IMR-90 (cell line): ENCODE measurements at regions not wholly inside any gene's neighbourhood (a gene's known extent, or its start where the extent isn't known, plus 50 kb on each side); places are given as distances from the start of the nearest gene placed in this dataset.

ENCODE experiments used
- ATAC-seq: fragments of 200-7000 bp; cut with Tn5 transposase; 2 replicates; pipeline ENCODE4 v1.9.1; 2020; ENCODE audit warnings: low read depth, mild to moderate bottlenecking, moderate library complexity
- BruUV-seq: library from RNA; stranded (reverse); fragments of 400-500 nt; replicated peaks from 2 replicates; lab custom pipeline; 2021; lab: Mats Ljungman, UMichigan
- CTCF ChIA-PET: fragments of 300-600 bp; formaldehyde crosslinking; extraction: SDS; loops from one replicate; lab custom pipeline; 2021; ENCODE audit warnings: antibody characterized with exemption; lab: Yijun Ruan, JAX
- POLR2A ChIA-PET: fragments of 300-600 bp; sonication (Branson Sonifier 250); formaldehyde crosslinking; loops from one replicate; lab custom pipeline; 2022; ENCODE audit warnings: antibody characterized with exemption; ENCODE audit not compliant: unreplicated experiment; lab: Charles Lee
- DNase-seq: peaks from one replicate; pipeline ENCODE4 v3.0.0; 2013
- H2AFZ ChIP-seq: replicated peaks from 2 replicates; pipeline ENCODE3; 2013; ENCODE audit warnings: low read length, mild to moderate bottlenecking; ENCODE audit not compliant: poor library complexity
- H2AK5ac ChIP-seq: 2 replicates; pipeline ENCODE4 v1.6.1; 2013; ENCODE audit warnings: low read depth, low read length, inconsistent platforms
- H2AK9ac ChIP-seq: replicated peaks from 2 replicates; pipeline ENCODE3; 2013; ENCODE audit warnings: mild to moderate bottlenecking, low read depth, low read length, moderate library complexity; ENCODE audit not compliant: poor library complexity
- H2BK120ac ChIP-seq: 2 replicates; pipeline ENCODE4 v1.6.1; 2013; ENCODE audit warnings: low read depth, low read length, inconsistent platforms
- H2BK15ac ChIP-seq: 3 replicates; pipeline ENCODE4 v1.6.1; 2013; ENCODE audit warnings: low read depth, low read length, inconsistent platforms
- H2BK20ac ChIP-seq: 2 replicates; pipeline ENCODE4 v1.6.1; 2013; ENCODE audit warnings: low read depth, mild to moderate bottlenecking, inconsistent platforms, low read length, moderate library complexity
- H2BK5ac ChIP-seq: 2 replicates; pipeline ENCODE4 v1.6.1; 2013; ENCODE audit warnings: mild to moderate bottlenecking, low read depth, low read length, inconsistent platforms; ENCODE audit not compliant: poor library complexity, severe bottlenecking
- H3K14ac ChIP-seq: replicated peaks from 2 replicates; pipeline ENCODE4 v1.6.1; 2013; ENCODE audit warnings: low read depth, low read length, inconsistent platforms
- H3K18ac ChIP-seq: 2 replicates; pipeline ENCODE4 v1.6.1; 2013; ENCODE audit warnings: low read depth, low read length, control low read depth
- H3K23ac ChIP-seq: 2 replicates; pipeline ENCODE4 v1.6.1; 2013; ENCODE audit warnings: low read depth, low read length, inconsistent platforms
- H3K27ac ChIP-seq: 2 replicates; pipeline ENCODE4 v1.5.1; 2013; ENCODE audit warnings: mild to moderate bottlenecking, control low read depth, low read length; ENCODE audit not compliant: insufficient read depth
- H3K27me3 ChIP-seq: 2 replicates; pipeline ENCODE4 v1.6.1; 2013; ENCODE audit warnings: low read length; ENCODE audit not compliant: control insufficient read depth, insufficient read depth
- H3K36me3 ChIP-seq: 2 replicates; pipeline ENCODE4 v1.6.1; 2013; ENCODE audit warnings: low read length, mixed read lengths; ENCODE audit not compliant: control insufficient read depth, insufficient read depth
- H3K4ac ChIP-seq: 2 replicates; pipeline ENCODE4 v1.6.1; 2013; ENCODE audit warnings: low read depth, low read length, inconsistent platforms
- H3K4me1 ChIP-seq: 2 replicates; pipeline ENCODE4 v1.6.1; 2013; ENCODE audit warnings: low read length, mixed read lengths; ENCODE audit not compliant: control insufficient read depth, insufficient read depth
- H3K4me2 ChIP-seq: 2 replicates; pipeline ENCODE4 v1.6.1; 2013; ENCODE audit warnings: low read depth, mild to moderate bottlenecking, control low read depth, low read length, moderate library complexity
- H3K4me3 ChIP-seq: 2 replicates; pipeline ENCODE4 v1.5.1; 2013; ENCODE audit warnings: low read depth, mild to moderate bottlenecking, control low read depth, low read length, moderate library complexity; ENCODE audit not compliant: insufficient read depth
- H3K56ac ChIP-seq: 2 replicates; pipeline ENCODE4 v1.6.1; 2013; ENCODE audit warnings: low read length, inconsistent platforms; ENCODE audit not compliant: insufficient read depth; ENCODE audit errors: extremely low read depth
- H3K79me1 ChIP-seq, 2 experiments: 2 replicates each; pipeline ENCODE4 v1.6.1; 2013; ENCODE audit warnings: low read length in 2 of 2, inconsistent platforms in 1 of 2, low read depth in 1 of 2
- H3K9ac ChIP-seq: 2 replicates; pipeline ENCODE4 v1.6.1; 2013; ENCODE audit warnings: low read depth, low read length, control low read depth
- H3K9me1 ChIP-seq: 2 replicates; pipeline ENCODE4 v1.6.1; 2013; ENCODE audit warnings: low read length, inconsistent platforms; ENCODE audit not compliant: insufficient read depth
- H3K9me3 ChIP-seq: 2 replicates; pipeline ENCODE4 v1.6.1; 2013; ENCODE audit warnings: low read length; ENCODE audit not compliant: control insufficient read depth, insufficient read depth
- H4K20me1 ChIP-seq: 2 replicates; pipeline ENCODE4 v1.6.1; 2013; ENCODE audit warnings: low read length, inconsistent platforms; ENCODE audit not compliant: insufficient read depth
- H4K5ac ChIP-seq: 2 replicates; pipeline ENCODE4 v1.6.1; 2013; ENCODE audit warnings: mild to moderate bottlenecking, low read depth, low read length, control low read depth
- H4K8ac ChIP-seq, 2 experiments: 2 replicates each; pipeline ENCODE4 v1.6.1; 2013; ENCODE audit warnings: low read depth in 2 of 2, low read length in 2 of 2, control low read depth in 1 of 2, inconsistent platforms in 1 of 2
- H4K91ac ChIP-seq: 2 replicates; pipeline ENCODE4 v1.6.1; 2013; ENCODE audit warnings: low read depth, low read length, inconsistent platforms; ENCODE audit not compliant: insufficient read depth
- CEBPB ChIP-seq: IDR thresholded peaks from 2 replicates; pipeline ENCODE4 v1.6.1; 2012; ENCODE audit warnings: low read depth, low read length, improper control_type of control experiment
- CHD1 ChIP-seq: IDR thresholded peaks from 2 replicates; pipeline ENCODE4 v1.6.1; 2012; ENCODE audit warnings: low read depth, low read length, improper control_type of control experiment
- CTCF ChIP-seq: conservative IDR thresholded peaks from 2 replicates; pipeline ENCODE4 v1.5.1; 2012; ENCODE audit warnings: mild to moderate bottlenecking, low read depth, low read length, improper control_type of control experiment
- FOS ChIP-seq: fragments of 150-350 bp; IDR thresholded peaks from 2 replicates; pipeline ENCODE4 v1.6.1; 2016; ENCODE audit warnings: low read depth, low read length
- MAFK ChIP-seq: IDR thresholded peaks from 2 replicates; pipeline ENCODE4 v1.6.1; 2012; ENCODE audit warnings: low read depth, low read length, improper control_type of control experiment
- MAZ ChIP-seq: IDR thresholded peaks from 2 replicates; pipeline ENCODE4 v1.6.1; 2012; ENCODE audit warnings: low read depth, mild to moderate bottlenecking, low read length, improper control_type of control experiment, moderate library complexity, borderline replicate concordance
- NFE2L2 ChIP-seq: fragments of 150-350 bp; IDR thresholded peaks from 2 replicates; pipeline ENCODE4 v1.6.1; 2016; ENCODE audit warnings: low read depth, mild to moderate bottlenecking, low read length
- RAD21 ChIP-seq: IDR thresholded peaks from 2 replicates; pipeline ENCODE4 v1.6.1; 2012; ENCODE audit warnings: low read length, improper control_type of control experiment
- RCOR1 ChIP-seq: IDR thresholded peaks from 2 replicates; pipeline ENCODE4 v1.6.1; 2012; ENCODE audit warnings: mild to moderate bottlenecking, low read length, improper control_type of control experiment; ENCODE audit not compliant: insufficient replicate concordance
- RFX5 ChIP-seq: IDR thresholded peaks from 2 replicates; pipeline ENCODE4 v1.8.0; 2012; ENCODE audit warnings: low read depth, mild to moderate bottlenecking, low read length, moderate library complexity
- USF2 ChIP-seq: fragments of 150-350 bp; IDR thresholded peaks from 2 replicates; pipeline ENCODE4 v1.6.1; 2017; ENCODE audit warnings: mild to moderate bottlenecking, antibody characterized with exemption, low read length, low read depth
- WGBS, 2 experiments: methylation state at CpG; one replicate each; pipeline versions ENCODE4 v1.1.5 to v1.1.7; 2013; ENCODE audit warnings: missing lambda C conversion rate in 2 of 2; ENCODE audit not compliant: insufficient read length in 1 of 2; ENCODE audit errors: extremely low coverage in 2 of 2; 5-methylcytosine and 5-hydroxymethylcytosine counted together
- dilution Hi-C: fragments of 300-500 bp; cut with HindIII; formaldehyde crosslinking; loops from one replicate; pipeline ENCODE4 v1.14.3; 2018; ENCODE audit warnings: low sequenced_read_pairs; ENCODE audit not compliant: unreplicated experiment
- in situ Hi-C: fragments of 300-500 bp; cut with MboI; formaldehyde crosslinking; loops from 3 replicates; pipeline ENCODE4 v1.14.3; 2019; ENCODE audit warnings: low sequenced_read_pairs, inconsistent platforms, mixed read lengths
- intact Hi-C: fragments of 100-400 bp; cut with micrococcal nuclease; formaldehyde crosslinking; loops from 2 replicates; pipeline ENCODE4 v1.10.0; 2022
- TF ChIP-seq, protein P1 (sequence below): fragments of 150-350 bp; IDR thresholded peaks from 2 replicates; pipeline ENCODE4 v1.6.1; 2016; ENCODE audit warnings: low read depth, mild to moderate bottlenecking, low read length, moderate library complexity, borderline replicate concordance

GRCh38 chr10:119997429-119997828, 104.9 kb downstream of the SEC23IP start:
- no peak for TF ChIP-seq MAZ
- no peak for TF ChIP-seq RCOR1
- no peak for TF ChIP-seq NFE2L2
- TF ChIP-seq CEBPB, result no peak
- TF ChIP-seq FOS, result no peak
- no peak for TF ChIP-seq MAFK
- no peak for TF ChIP-seq RFX5
- no peak for TF ChIP-seq CHD1
- TF ChIP-seq CTCF, result no peak
- no peak for TF ChIP-seq USF2
- TF ChIP-seq RAD21, result no peak
- TF ChIP-seq, protein P1, sequence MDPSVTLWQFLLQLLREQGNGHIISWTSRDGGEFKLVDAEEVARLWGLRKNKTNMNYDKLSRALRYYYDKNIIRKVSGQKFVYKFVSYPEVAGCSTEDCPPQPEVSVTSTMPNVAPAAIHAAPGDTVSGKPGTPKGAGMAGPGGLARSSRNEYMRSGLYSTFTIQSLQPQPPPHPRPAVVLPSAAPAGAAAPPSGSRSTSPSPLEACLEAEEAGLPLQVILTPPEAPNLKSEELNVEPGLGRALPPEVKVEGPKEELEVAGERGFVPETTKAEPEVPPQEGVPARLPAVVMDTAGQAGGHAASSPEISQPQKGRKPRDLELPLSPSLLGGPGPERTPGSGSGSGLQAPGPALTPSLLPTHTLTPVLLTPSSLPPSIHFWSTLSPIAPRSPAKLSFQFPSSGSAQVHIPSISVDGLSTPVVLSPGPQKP, result no peak
- Histone ChIP-seq H3K14ac (no peak overlapping the region), H3K27me3 (no peaks in the 10 kb centered on the region), H2BK120ac (no peak overlapping the region), H4K91ac (no peak overlapping the region), H3K56ac (no peak overlapping the region), H4K20me1 (no peaks in the 10 kb centered on the region), H2AFZ (no peak overlapping the region), H4K5ac (no peak overlapping the region), H3K79me1 (no peaks in the 10 kb centered on the region), H3K4me2 (no peak overlapping the region), H3K4me1 (no peaks in the 10 kb centered on the region), H2BK5ac (no peak overlapping the region), H3K4ac (no peak overlapping the region), H3K36me3 (no peaks in the 10 kb centered on the region), H3K27ac (no peak overlapping the region), H3K18ac (no peak overlapping the region), H3K9me1 (no peaks in the 10 kb centered on the region), H2AK9ac (no peak overlapping the region), H3K9me3 (no peaks in the 10 kb centered on the region), H3K23ac (no peak overlapping the region), H2BK20ac (no peak overlapping the region), H3K4me3 (no peak overlapping the region), H2BK15ac (no peak overlapping the region), H3K9ac (no peak overlapping the region), H4K8ac (no peak overlapping the region), H2AK5ac (no peak overlapping the region)
- in situ Hi-C loops (no loop called here), dilution Hi-C loops (no loop called here), intact Hi-C loops (no loop called here)
- ChIA-PET CTCF (no interaction called here), POLR2A (no interaction called here)
- DNase-seq (no peak), ATAC-seq (no peak)
- WGBS, 2 experiments, result no CpG with 5 or more reads among the region's 2 CpGs
- no TSS peak for BruUV-seq
